OCI-LY7 (cell line): ENCODE measurements at regions not wholly inside any gene's neighbourhood (a gene's known extent, or its start where the extent isn't known, plus 50 kb on each side); places are given as distances from the start of the nearest gene placed in this dataset.
"Not testable (repeated sequence)": the region's sequence is repeated elsewhere in the genome, so short reads cannot be mapped to it uniquely, and the experiment has no call there.

Experiments used
- BruUV-seq: library from RNA; stranded (reverse); fragments of 400-500 nt; replicated peaks from 2 replicates; lab custom pipeline; 2021; lab: Mats Ljungman, UMichigan
- CTCF ChIA-PET: fragments of 300-600 bp; sonication (Branson Sonifier 250); formaldehyde crosslinking; loops from one replicate; lab custom pipeline; 2022; ENCODE audit warnings: antibody characterized with exemption; ENCODE audit not compliant: unreplicated experiment; lab: Charles Lee
- POLR2A ChIA-PET: fragments of 300-600 bp; sonication (Branson Sonifier 250); formaldehyde crosslinking; loops from one replicate; lab custom pipeline; 2022; ENCODE audit warnings: antibody characterized with exemption; lab: Charles Lee
- DNase-seq: peaks from one replicate; pipeline ENCODE4 v3.0.0-alpha.2; 2015; ENCODE audit warnings: low spot score
- H2AFZ ChIP-seq: fragments of 200-600 bp; sonication (generic), shearing (Covaris generic); 2 replicates; pipeline ENCODE4 v1.6.1; 2014; ENCODE audit warnings: mild to moderate bottlenecking, antibody characterized with exemption, low read length, moderate library complexity
- H3K27ac ChIP-seq: fragments of 200-600 bp; sonication (generic); 2 replicates; pipeline ENCODE4 v1.5.1; 2014; ENCODE audit warnings: mixed run types, low read depth, mild to moderate bottlenecking, moderate library complexity, low read length, inconsistent platforms; ENCODE audit not compliant: poor library complexity, severe bottlenecking
- H3K36me3 ChIP-seq: fragments of 200-600 bp; sonication (generic); 2 replicates; pipeline ENCODE4 v1.6.1; 2014; ENCODE audit warnings: mild to moderate bottlenecking, antibody characterized with exemption, low read length, moderate library complexity, mixed read lengths; ENCODE audit not compliant: insufficient read depth
- H3K4me1 ChIP-seq: fragments of 200-600 bp; sonication (generic); 2 replicates; pipeline ENCODE4 v1.5.1; 2014; ENCODE audit warnings: mild to moderate bottlenecking, low read length; ENCODE audit not compliant: insufficient read depth, poor library complexity, severe bottlenecking
- H3K4me2 ChIP-seq: fragments of 200-600 bp; sonication (generic); 2 replicates; pipeline ENCODE4 v1.6.1; 2014; ENCODE audit warnings: mild to moderate bottlenecking, low read length
- H3K4me3 ChIP-seq: fragments of 200-600 bp; sonication (generic); 2 replicates; pipeline ENCODE4 v1.5.1; 2014; ENCODE audit warnings: mild to moderate bottlenecking, low read depth, low read length; ENCODE audit not compliant: poor library complexity, severe bottlenecking
- H3K79me2 ChIP-seq: fragments of 200-600 bp; sonication (generic); 2 replicates; pipeline ENCODE4 v1.6.1; 2016; ENCODE audit warnings: low read depth, mild to moderate bottlenecking, low read length, moderate library complexity, mixed read lengths; ENCODE audit not compliant: insufficient read depth
- H3K9me2 ChIP-seq: fragments of 200-600 bp; sonication (generic); 2 replicates; pipeline ENCODE4 v1.6.1; 2016; ENCODE audit warnings: mild to moderate bottlenecking, low read length, mixed read lengths; ENCODE audit not compliant: insufficient read depth
- H3K9me3 ChIP-seq: fragments of 200-600 bp; sonication (generic); 2 replicates; pipeline ENCODE4 v1.6.1; 2014; ENCODE audit warnings: mild to moderate bottlenecking, mixed run types, low read length, mixed read lengths
- H4K20me1 ChIP-seq: fragments of 200-600 bp; sonication (generic); 2 replicates; pipeline ENCODE4 v1.6.1; 2014; ENCODE audit warnings: mild to moderate bottlenecking, antibody characterized with exemption, low read length, moderate library complexity, mixed read lengths; ENCODE audit not compliant: insufficient read depth
- CTCF ChIP-seq: fragments of 200-600 bp; sonication (generic); conservative IDR thresholded peaks from 2 replicates; pipeline ENCODE4 v1.5.1; 2014; ENCODE audit warnings: mild to moderate bottlenecking, antibody characterized with exemption, low read length, moderate library complexity, mixed read lengths
- EZH2phosphoT487 ChIP-seq: fragments of 200-600 bp; sonication (generic); IDR thresholded peaks from 2 replicates; pipeline ENCODE4 v1.6.1; 2018; ENCODE audit warnings: low read depth, borderline replicate concordance, mild to moderate bottlenecking, mixed run types, antibody characterized with exemption, low read length, moderate library complexity, mixed read lengths
- intact Hi-C: fragments of 100-400 bp; cut with micrococcal nuclease; formaldehyde crosslinking; loops from one replicate; pipeline ENCODE4 v1.10.0; 2022; ENCODE audit not compliant: unreplicated experiment

GRCh38 chr6:170057034-170057734 lies 233.7 kb downstream of the DLL1 start:
- CTCF ChIA-PET = no interaction called here

GRCh38 chr6:170056278-170056711 lies 234.6 kb downstream of the DLL1 start:
- ChIA-PET POLR2A (no interaction called here), CTCF (no interaction called here)
- H3K4me1 ChIP-seq = no peaks in the 10 kb centered on the region
- no peak overlapping the region for H3K27ac ChIP-seq
- BruUV-seq = no TSS peak
- H3K79me2 ChIP-seq = no peaks in the 10 kb centered on the region
- no peak overlapping the region for H3K4me2 ChIP-seq
- TF ChIP-seq EZH2phosphoT487 (no peak), CTCF (no peak)
- intact Hi-C loops = no loop called here
- H3K36me3 ChIP-seq = no peaks in the 10 kb centered on the region
- H3K9me2 ChIP-seq = no peaks in the 10 kb centered on the region
- no peak overlapping the region for H2AFZ ChIP-seq
- 0 out of 2 replicates have a peak, but pooled peaks cover 5% of the 10 kb centered on the region for H3K9me3 ChIP-seq
- H3K4me3 ChIP-seq = no peak overlapping the region
- H4K20me1 ChIP-seq = no peaks in the 10 kb centered on the region
- no peak for DNase-seq

More at GRCh38 chr6:170057034-170057734, 233.7 kb downstream of the DLL1 start:
- BruUV-seq = no TSS peak
- no peak overlapping the region for H3K4me2 ChIP-seq
- H3K79me2 ChIP-seq = no peaks in the 10 kb centered on the region
- intact Hi-C loops = no loop called here
- no peaks in the 10 kb centered on the region for H3K4me1 ChIP-seq
- H3K9me2 ChIP-seq = no peaks in the 10 kb centered on the region
- DNase-seq = no peak
- H3K27ac ChIP-seq = no peak overlapping the region
- POLR2A ChIA-PET = no interaction called here
- H2AFZ ChIP-seq = no peak overlapping the region
- TF ChIP-seq EZH2phosphoT487 = no peak
- TF ChIP-seq CTCF = no peak
- H3K36me3 ChIP-seq = no peaks in the 10 kb centered on the region
- no peaks in the 10 kb centered on the region for H4K20me1 ChIP-seq
- 0 out of 2 replicates have a peak, but pooled peaks cover 5% of the 10 kb centered on the region for H3K9me3 ChIP-seq
- no peak overlapping the region for H3K4me3 ChIP-seq

GRCh38 chr6:170055797-170056196 lies 235.1 kb downstream of the DLL1 start:
- H3K4me2 ChIP-seq, H3K9me3 ChIP-seq: not testable (repeated sequence)

More at GRCh38 chr6:170055797-170056196, 235.1 kb downstream of the DLL1 start:
- H3K4me3 ChIP-seq, H3K36me3 ChIP-seq, CTCF ChIA-PET, DNase-seq, H4K20me1 ChIP-seq, intact Hi-C loops, H2AFZ ChIP-seq, POLR2A ChIA-PET, H3K4me1 ChIP-seq, BruUV-seq, H3K79me2 ChIP-seq, H3K27ac ChIP-seq, H3K9me2 ChIP-seq: not testable (repeated sequence)
